ENCODE measurements at regions not wholly inside any gene's neighbourhood (a gene's known extent, or its start where the extent isn't known, plus 50 kb on each side); places are given as distances from the start of the nearest gene placed in this dataset.

DNA sequence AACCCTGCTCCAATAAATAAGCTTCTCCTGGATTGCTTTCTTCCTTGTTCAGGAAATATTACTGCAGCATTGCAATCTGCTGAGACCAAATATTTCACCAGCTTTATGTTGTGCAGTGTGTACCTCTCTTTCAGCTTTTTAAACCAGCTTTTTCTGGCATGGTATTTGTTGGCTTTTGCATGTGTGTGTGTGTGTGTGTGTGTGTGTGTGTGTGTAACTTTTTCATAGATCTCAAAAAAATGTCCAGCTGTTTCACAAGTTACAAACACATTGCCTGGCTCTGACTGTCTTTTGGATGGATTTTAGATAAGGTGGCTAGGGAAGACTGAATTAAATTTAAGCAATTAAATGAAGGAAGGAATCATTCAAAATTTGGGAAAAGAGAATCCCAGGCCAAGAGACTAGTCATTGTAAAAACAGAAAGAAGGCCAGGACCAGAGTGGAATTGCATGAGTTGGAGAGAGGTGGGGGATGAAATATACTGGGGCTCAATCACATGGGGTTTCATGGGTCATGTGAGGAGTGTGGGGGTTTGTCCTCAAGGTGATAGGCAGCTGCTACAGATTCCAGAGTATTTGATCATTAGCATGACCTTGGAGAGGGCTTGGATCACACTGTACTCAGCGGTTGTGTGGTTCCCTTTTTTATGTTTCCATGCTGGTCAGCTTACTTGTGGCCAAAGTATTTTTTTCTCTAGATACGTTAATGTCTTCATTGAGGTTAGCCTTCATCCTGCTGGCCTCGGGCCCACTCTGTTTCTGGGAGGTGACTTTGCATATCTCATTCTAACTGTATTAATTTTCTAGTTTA lies 357.7 kb upstream of the BOD1L1 start:
- TF ChIP-seq, protein P1, sequence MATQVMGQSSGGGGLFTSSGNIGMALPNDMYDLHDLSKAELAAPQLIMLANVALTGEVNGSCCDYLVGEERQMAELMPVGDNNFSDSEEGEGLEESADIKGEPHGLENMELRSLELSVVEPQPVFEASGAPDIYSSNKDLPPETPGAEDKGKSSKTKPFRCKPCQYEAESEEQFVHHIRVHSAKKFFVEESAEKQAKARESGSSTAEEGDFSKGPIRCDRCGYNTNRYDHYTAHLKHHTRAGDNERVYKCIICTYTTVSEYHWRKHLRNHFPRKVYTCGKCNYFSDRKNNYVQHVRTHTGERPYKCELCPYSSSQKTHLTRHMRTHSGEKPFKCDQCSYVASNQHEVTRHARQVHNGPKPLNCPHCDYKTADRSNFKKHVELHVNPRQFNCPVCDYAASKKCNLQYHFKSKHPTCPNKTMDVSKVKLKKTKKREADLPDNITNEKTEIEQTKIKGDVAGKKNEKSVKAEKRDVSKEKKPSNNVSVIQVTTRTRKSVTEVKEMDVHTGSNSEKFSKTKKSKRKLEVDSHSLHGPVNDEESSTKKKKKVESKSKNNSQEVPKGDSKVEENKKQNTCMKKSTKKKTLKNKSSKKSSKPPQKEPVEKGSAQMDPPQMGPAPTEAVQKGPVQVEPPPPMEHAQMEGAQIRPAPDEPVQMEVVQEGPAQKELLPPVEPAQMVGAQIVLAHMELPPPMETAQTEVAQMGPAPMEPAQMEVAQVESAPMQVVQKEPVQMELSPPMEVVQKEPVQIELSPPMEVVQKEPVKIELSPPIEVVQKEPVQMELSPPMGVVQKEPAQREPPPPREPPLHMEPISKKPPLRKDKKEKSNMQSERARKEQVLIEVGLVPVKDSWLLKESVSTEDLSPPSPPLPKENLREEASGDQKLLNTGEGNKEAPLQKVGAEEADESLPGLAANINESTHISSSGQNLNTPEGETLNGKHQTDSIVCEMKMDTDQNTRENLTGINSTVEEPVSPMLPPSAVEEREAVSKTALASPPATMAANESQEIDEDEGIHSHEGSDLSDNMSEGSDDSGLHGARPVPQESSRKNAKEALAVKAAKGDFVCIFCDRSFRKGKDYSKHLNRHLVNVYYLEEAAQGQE (tag by site-specific recombination; IDR thresholded peaks at IDR 0.05) = no peak
- TF ChIP-seq ZNF121 (tag by site-specific recombination; IDR thresholded peaks at IDR 0.05) (no peak), GLIS1 (tag by site-specific recombination; IDR thresholded peaks at IDR 0.05) (no peak), BCL11A (tag by site-specific recombination; IDR thresholded peaks at IDR 0.05; ENCODE audit: low read depth) (no peak), ZNF10 (tag by site-specific recombination; IDR thresholded peaks at IDR 0.05) (no peak), ZNF433 (tag by site-specific recombination; IDR thresholded peaks at IDR 0.05; ENCODE audit: low read depth) (no peak), ZNF174 (tag by site-specific recombination; IDR thresholded peaks at IDR 0.05) (no peak), MZF1 (tag by site-specific recombination; IDR thresholded peaks at IDR 0.05; ENCODE audit: borderline replicate concordance) (no peak), ZNF274 (IDR thresholded peaks at IDR 0.05; ENCODE audit: low read length) (no peak), ZNF274 (tag by site-specific recombination; IDR thresholded peaks at IDR 0.05; ENCODE audit: borderline replicate concordance) (no peak), ZNF596 (tag by site-specific recombination; IDR thresholded peaks at IDR 0.05) (no peak), ZNF138 (tag by site-specific recombination; IDR thresholded peaks at IDR 0.05; ENCODE audit: borderline replicate concordance) (no peak)
- TF ChIP-seq, protein P2, sequence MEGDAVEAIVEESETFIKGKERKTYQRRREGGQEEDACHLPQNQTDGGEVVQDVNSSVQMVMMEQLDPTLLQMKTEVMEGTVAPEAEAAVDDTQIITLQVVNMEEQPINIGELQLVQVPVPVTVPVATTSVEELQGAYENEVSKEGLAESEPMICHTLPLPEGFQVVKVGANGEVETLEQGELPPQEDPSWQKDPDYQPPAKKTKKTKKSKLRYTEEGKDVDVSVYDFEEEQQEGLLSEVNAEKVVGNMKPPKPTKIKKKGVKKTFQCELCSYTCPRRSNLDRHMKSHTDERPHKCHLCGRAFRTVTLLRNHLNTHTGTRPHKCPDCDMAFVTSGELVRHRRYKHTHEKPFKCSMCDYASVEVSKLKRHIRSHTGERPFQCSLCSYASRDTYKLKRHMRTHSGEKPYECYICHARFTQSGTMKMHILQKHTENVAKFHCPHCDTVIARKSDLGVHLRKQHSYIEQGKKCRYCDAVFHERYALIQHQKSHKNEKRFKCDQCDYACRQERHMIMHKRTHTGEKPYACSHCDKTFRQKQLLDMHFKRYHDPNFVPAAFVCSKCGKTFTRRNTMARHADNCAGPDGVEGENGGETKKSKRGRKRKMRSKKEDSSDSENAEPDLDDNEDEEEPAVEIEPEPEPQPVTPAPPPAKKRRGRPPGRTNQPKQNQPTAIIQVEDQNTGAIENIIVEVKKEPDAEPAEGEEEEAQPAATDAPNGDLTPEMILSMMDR (tag by site-specific recombination; IDR thresholded peaks at IDR 0.05) = no peak
- TF ChIP-seq, protein P3, sequence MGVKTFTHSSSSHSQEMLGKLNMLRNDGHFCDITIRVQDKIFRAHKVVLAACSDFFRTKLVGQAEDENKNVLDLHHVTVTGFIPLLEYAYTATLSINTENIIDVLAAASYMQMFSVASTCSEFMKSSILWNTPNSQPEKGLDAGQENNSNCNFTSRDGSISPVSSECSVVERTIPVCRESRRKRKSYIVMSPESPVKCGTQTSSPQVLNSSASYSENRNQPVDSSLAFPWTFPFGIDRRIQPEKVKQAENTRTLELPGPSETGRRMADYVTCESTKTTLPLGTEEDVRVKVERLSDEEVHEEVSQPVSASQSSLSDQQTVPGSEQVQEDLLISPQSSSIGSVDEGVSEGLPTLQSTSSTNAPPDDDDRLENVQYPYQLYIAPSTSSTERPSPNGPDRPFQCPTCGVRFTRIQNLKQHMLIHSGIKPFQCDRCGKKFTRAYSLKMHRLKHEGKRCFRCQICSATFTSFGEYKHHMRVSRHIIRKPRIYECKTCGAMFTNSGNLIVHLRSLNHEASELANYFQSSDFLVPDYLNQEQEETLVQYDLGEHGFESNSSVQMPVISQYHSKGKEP (tag by site-specific recombination; IDR thresholded peaks at IDR 0.05) = no peak
- TF ChIP-seq, protein P4, sequence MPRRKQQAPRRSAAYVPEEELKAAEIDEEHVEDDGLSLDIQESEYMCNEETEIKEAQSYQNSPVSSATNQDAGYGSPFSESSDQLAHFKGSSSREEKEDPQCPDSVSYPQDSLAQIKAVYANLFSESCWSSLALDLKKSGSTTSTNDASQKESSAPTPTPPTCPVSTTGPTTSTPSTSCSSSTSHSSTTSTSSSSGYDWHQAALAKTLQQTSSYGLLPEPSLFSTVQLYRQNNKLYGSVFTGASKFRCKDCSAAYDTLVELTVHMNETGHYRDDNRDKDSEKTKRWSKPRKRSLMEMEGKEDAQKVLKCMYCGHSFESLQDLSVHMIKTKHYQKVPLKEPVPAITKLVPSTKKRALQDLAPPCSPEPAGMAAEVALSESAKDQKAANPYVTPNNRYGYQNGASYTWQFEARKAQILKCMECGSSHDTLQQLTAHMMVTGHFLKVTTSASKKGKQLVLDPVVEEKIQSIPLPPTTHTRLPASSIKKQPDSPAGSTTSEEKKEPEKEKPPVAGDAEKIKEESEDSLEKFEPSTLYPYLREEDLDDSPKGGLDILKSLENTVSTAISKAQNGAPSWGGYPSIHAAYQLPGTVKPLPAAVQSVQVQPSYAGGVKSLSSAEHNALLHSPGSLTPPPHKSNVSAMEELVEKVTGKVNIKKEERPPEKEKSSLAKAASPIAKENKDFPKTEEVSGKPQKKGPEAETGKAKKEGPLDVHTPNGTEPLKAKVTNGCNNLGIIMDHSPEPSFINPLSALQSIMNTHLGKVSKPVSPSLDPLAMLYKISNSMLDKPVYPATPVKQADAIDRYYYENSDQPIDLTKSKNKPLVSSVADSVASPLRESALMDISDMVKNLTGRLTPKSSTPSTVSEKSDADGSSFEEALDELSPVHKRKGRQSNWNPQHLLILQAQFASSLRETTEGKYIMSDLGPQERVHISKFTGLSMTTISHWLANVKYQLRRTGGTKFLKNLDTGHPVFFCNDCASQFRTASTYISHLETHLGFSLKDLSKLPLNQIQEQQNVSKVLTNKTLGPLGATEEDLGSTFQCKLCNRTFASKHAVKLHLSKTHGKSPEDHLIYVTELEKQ (tag by site-specific recombination; IDR thresholded peaks at IDR 0.05; ENCODE audit: borderline replicate concordance) = no peak

All from HEK293 (cell line).